HFFc6 (cell line): ENCODE measurements at regions not wholly inside any gene's neighbourhood (a gene's known extent, or its start where the extent isn't known, plus 50 kb on each side); places are given as distances from the start of the nearest gene placed in this dataset.

ENCODE experiments used
- DNase-seq: peaks from one replicate; pipeline ENCODE4 v3.0.0-alpha.2; 2018
- H3K27ac Mint-ChIP-seq: 2 replicates; pipeline ENCODE4 v1.8.0; 2020; ENCODE audit warnings: mild to moderate bottlenecking, mixed read lengths
- H3K27me3 Mint-ChIP-seq: 2 replicates; pipeline ENCODE4 v1.8.0; 2021; ENCODE audit warnings: mild to moderate bottlenecking, moderate library complexity, mixed read lengths; ENCODE audit not compliant: insufficient read depth
- H3K36me3 Mint-ChIP-seq: 2 replicates; pipeline ENCODE4 v1.8.0; 2021; ENCODE audit warnings: low read depth, mixed read lengths
- H3K4me1 Mint-ChIP-seq: 2 replicates; pipeline ENCODE4 v1.8.0; 2020; ENCODE audit warnings: low read depth, mixed read lengths
- H3K4me3 Mint-ChIP-seq: 2 replicates; pipeline ENCODE4 v1.8.0; 2020; ENCODE audit warnings: mild to moderate bottlenecking, moderate library complexity, mixed read lengths
- H3K9me3 Mint-ChIP-seq: 2 replicates; pipeline ENCODE4 v1.8.0; 2020; ENCODE audit warnings: mild to moderate bottlenecking, mixed read lengths
- CTCF ChIP-seq: fragments of 200-600 bp; sonication (generic); IDR thresholded peaks from 2 replicates; pipeline ENCODE4 v1.5.0; 2021; ENCODE audit warnings: antibody characterized with exemption, mild to moderate bottlenecking

GRCh38 chr14:50001151-50001998, 108.5 kb downstream of the ARF6 start:
- Mint-ChIP-seq H3K9me3 (no peaks in the 10 kb centered on the region), H3K27ac (peak overlapping the region; percentile 93), H3K4me3 (peak overlapping the region; percentile 78), H3K4me1 (peaks cover 71% of the 10 kb centered on the region), H3K27me3 (no peaks in the 10 kb centered on the region; the same call in none of the 2 replicates), H3K36me3 (no peaks in the 10 kb centered on the region)
- no peak for TF ChIP-seq CTCF
- DNase-seq, result peak; percentile 84

DNA sequence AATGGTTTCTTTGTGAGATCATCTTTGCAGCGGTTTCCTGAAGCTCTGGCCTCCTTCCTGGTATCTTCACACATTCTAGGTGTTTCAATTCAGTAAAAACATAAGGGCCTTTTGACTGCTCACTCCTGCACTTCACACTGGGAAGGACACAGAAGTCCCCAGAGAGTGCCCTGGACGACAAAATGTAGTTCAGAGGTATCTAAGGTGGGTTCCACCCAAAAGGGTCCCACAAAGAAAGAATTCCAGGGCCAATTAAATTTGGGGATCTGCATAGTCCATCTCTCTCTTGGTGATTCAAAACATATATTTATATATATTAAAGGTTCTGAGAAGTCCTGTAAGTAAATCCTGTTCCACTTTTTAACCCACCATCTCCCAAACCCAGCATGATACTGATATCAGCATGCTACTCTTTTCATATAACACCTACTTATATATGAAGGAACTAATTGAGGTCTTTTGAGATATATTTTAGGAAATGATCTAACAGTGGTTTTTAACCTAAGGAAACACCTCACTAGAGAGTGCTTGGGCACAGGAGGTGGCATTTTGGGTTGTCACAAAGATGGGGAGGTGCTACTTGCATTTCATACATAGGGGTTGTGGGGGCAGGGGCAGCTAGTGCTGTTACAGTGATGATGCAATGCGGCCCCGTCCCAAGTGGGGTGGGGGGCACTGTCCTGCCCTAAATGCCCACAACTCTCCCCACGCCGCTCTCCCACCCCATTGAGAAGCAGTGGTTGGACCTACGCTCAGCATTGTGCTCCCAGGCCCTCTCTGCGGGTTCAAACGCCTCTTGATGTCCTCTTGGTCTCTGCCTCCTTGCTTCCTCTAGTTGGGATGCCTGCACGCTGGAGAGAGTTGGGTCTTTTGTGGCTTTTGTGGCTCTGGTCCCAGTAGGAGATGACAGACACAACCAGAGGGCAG, 109.4 kb downstream of the ARF6 start:
- no peak for DNase-seq
- Mint-ChIP-seq H3K27me3 (no peaks in the 10 kb centered on the region; the same call in 1 of the 2 replicates), H3K9me3 (no peaks in the 10 kb centered on the region), H3K36me3 (no peaks in the 10 kb centered on the region), H3K4me3 (peak overlapping the region; percentile 86), H3K27ac (peak overlapping the region; percentile 93), H3K4me1 (peaks cover 71% of the 10 kb centered on the region)
- no peak for TF ChIP-seq CTCF

GRCh38 chr14:50002926-50003212, 110.0 kb downstream of the ARF6 start:
- Mint-ChIP-seq H3K27ac (peak overlapping the region; percentile 93), H3K27me3 (no peaks in the 10 kb centered on the region; the same call in 1 of the 2 replicates), H3K4me1 (peaks cover 66% of the 10 kb centered on the region), H3K36me3 (no peaks in the 10 kb centered on the region), H3K4me3 (peak overlapping the region; percentile 86), H3K9me3 (no peaks in the 10 kb centered on the region)
- no peak for TF ChIP-seq CTCF
- DNase-seq, result no peak

GRCh38 chr14:50003213-50004021, 110.5 kb downstream of the ARF6 start:
- Mint-ChIP-seq H3K4me1 (peaks cover 62% of the 10 kb centered on the region), H3K27me3 (no peaks in the 10 kb centered on the region; the same call in 1 of the 2 replicates), H3K36me3 (no peaks in the 10 kb centered on the region), H3K27ac (peak overlapping the region; percentile 93), H3K4me3 (peak overlapping the region; percentile 86), H3K9me3 (no peaks in the 10 kb centered on the region)
- peak; percentile 70 for DNase-seq
- peak; percentile 59 for TF ChIP-seq CTCF

GRCh38 chr14:50006141-50006540, 110.2 kb downstream of the VCPKMT start:
- no peaks in the 10 kb centered on the region; the same call in 1 of the 2 replicates for H3K27me3 Mint-ChIP-seq
- H3K4me1 Mint-ChIP-seq, result peaks cover 55% of the 10 kb centered on the region
- no peak overlapping the region for H3K27ac Mint-ChIP-seq
- H3K9me3 Mint-ChIP-seq, result no peaks in the 10 kb centered on the region
- H3K4me3 Mint-ChIP-seq, result no peak overlapping the region
- no peak for TF ChIP-seq CTCF
- no peaks in the 10 kb centered on the region for H3K36me3 Mint-ChIP-seq
- no peak for DNase-seq
